ENCODE measurements at regions not wholly inside any gene's neighbourhood (a gene's known extent, or its start where the extent isn't known, plus 50 kb on each side); places are given as distances from the start of the nearest gene placed in this dataset.
"Not testable (repeated sequence)": the region's sequence is repeated elsewhere in the genome, so short reads cannot be mapped to it uniquely, and the experiment has no call there.

- Histone ChIP-seq H3K27me3 (ENCODE audit: control insufficient read depth, insufficient read depth, low read length) (no peaks in the 10 kb centered on the region), H3K9me3 (ENCODE audit: control insufficient read depth, insufficient read depth, low read length) (no peaks in the 10 kb centered on the region), H3K4me3 (ENCODE audit: low read depth, low read length) (no peak overlapping the region), H3K9ac (ENCODE audit: low read depth, low read length) (no peak overlapping the region), H3K4me1 (ENCODE audit: control insufficient read depth, insufficient read depth, low read length) (no peaks in the 10 kb centered on the region), H3K36me3 (ENCODE audit: control insufficient read depth, insufficient read depth, low read length) (no peaks in the 10 kb centered on the region)
Observed at GRCh38 chr13:31528176-31528575, 211.2 kb upstream of the RXFP2 start.

GRCh38 chr13:31528758-31529157, 210.6 kb upstream of the RXFP2 start:
- Histone ChIP-seq H3K27me3 (ENCODE audit: control insufficient read depth, insufficient read depth, low read length) (no peaks in the 10 kb centered on the region), H3K36me3 (ENCODE audit: control insufficient read depth, insufficient read depth, low read length) (no peaks in the 10 kb centered on the region), H3K9me3 (ENCODE audit: control insufficient read depth, insufficient read depth, low read length) (no peaks in the 10 kb centered on the region), H3K9ac (ENCODE audit: low read depth, low read length) (no peak overlapping the region), H3K4me3 (ENCODE audit: low read depth, low read length) (no peak overlapping the region), H3K4me1 (ENCODE audit: control insufficient read depth, insufficient read depth, low read length) (no peaks in the 10 kb centered on the region)

- H3K9me3 ChIP-seq (ENCODE audit: control insufficient read depth, insufficient read depth, low read length), result no peaks in the 10 kb centered on the region
- no peaks in the 10 kb centered on the region for H3K27me3 ChIP-seq (ENCODE audit: control insufficient read depth, insufficient read depth, low read length)
- no peak overlapping the region for H3K9ac ChIP-seq (ENCODE audit: low read depth, low read length)
- no peak overlapping the region for H3K4me3 ChIP-seq (ENCODE audit: low read depth, low read length)
- H3K36me3 ChIP-seq (ENCODE audit: control insufficient read depth, insufficient read depth, low read length), result no peaks in the 10 kb centered on the region
- H3K4me1 ChIP-seq (ENCODE audit: control insufficient read depth, insufficient read depth, low read length), result no peaks in the 10 kb centered on the region
Observed at GRCh38 chr13:31530922-31531321, 208.4 kb upstream of the RXFP2 start.

GRCh38 chr13:31537052-31537451, 202.3 kb upstream of the RXFP2 start:
- Histone ChIP-seq H3K4me3 (ENCODE audit: low read depth, low read length) (no peak overlapping the region), H3K4me1 (ENCODE audit: control insufficient read depth, insufficient read depth, low read length) (no peaks in the 10 kb centered on the region), H3K27me3 (ENCODE audit: control insufficient read depth, insufficient read depth, low read length) (no peaks in the 10 kb centered on the region), H3K9me3 (ENCODE audit: control insufficient read depth, insufficient read depth, low read length) (no peaks in the 10 kb centered on the region), H3K36me3 (ENCODE audit: control insufficient read depth, insufficient read depth, low read length) (no peaks in the 10 kb centered on the region), H3K9ac (ENCODE audit: low read depth, low read length) (no peak overlapping the region)

- no peaks in the 10 kb centered on the region for H3K4me1 ChIP-seq (ENCODE audit: control insufficient read depth, insufficient read depth, low read length)
- no peaks in the 10 kb centered on the region for H3K27me3 ChIP-seq (ENCODE audit: control insufficient read depth, insufficient read depth, low read length)
- no peaks in the 10 kb centered on the region for H3K36me3 ChIP-seq (ENCODE audit: control insufficient read depth, insufficient read depth, low read length)
- H3K4me3 ChIP-seq (ENCODE audit: low read depth, low read length), result no peak overlapping the region
- H3K9ac ChIP-seq (ENCODE audit: low read depth, low read length), result no peak overlapping the region
- no peaks in the 10 kb centered on the region for H3K9me3 ChIP-seq (ENCODE audit: control insufficient read depth, insufficient read depth, low read length)
Observed at GRCh38 chr13:31538067-31539042, 201.0 kb upstream of the RXFP2 start.

- no peak overlapping the region for H3K9ac ChIP-seq (ENCODE audit: low read depth, low read length)
Observed at GRCh38 chr13:31540281-31540680, 199.0 kb upstream of the RXFP2 start.

GRCh38 chr13:31543190-31543589, 196.1 kb upstream of the RXFP2 start:
- H3K4me3 ChIP-seq (ENCODE audit: low read depth, low read length), result no peak overlapping the region
- H3K27me3 ChIP-seq (ENCODE audit: control insufficient read depth, insufficient read depth, low read length), result no peaks in the 10 kb centered on the region
- no peak overlapping the region for H3K9ac ChIP-seq (ENCODE audit: low read depth, low read length)
- H3K36me3 ChIP-seq (ENCODE audit: control insufficient read depth, insufficient read depth, low read length), result no peaks in the 10 kb centered on the region
- H3K4me1 ChIP-seq (ENCODE audit: control insufficient read depth, insufficient read depth, low read length), result no peaks in the 10 kb centered on the region
- no peaks in the 10 kb centered on the region for H3K9me3 ChIP-seq (ENCODE audit: control insufficient read depth, insufficient read depth, low read length)

More at GRCh38 chr13:31540281-31540680, 199.0 kb upstream of the RXFP2 start:
- Histone ChIP-seq H3K36me3 (ENCODE audit: control insufficient read depth, insufficient read depth, low read length) (no peaks in the 10 kb centered on the region), H3K4me1 (ENCODE audit: control insufficient read depth, insufficient read depth, low read length) (no peaks in the 10 kb centered on the region), H3K9me3 (ENCODE audit: control insufficient read depth, insufficient read depth, low read length) (no peaks in the 10 kb centered on the region), H3K27me3 (ENCODE audit: control insufficient read depth, insufficient read depth, low read length) (no peaks in the 10 kb centered on the region), H3K4me3 (ENCODE audit: low read depth, low read length) (no peak overlapping the region)

- no peak overlapping the region for H3K4me3 ChIP-seq (ENCODE audit: low read depth, low read length)
- no peaks in the 10 kb centered on the region for H3K9me3 ChIP-seq (ENCODE audit: control insufficient read depth, insufficient read depth, low read length)
- no peaks in the 10 kb centered on the region for H3K4me1 ChIP-seq (ENCODE audit: control insufficient read depth, insufficient read depth, low read length)
- H3K27me3 ChIP-seq (ENCODE audit: control insufficient read depth, insufficient read depth, low read length), result no peaks in the 10 kb centered on the region
- no peaks in the 10 kb centered on the region for H3K36me3 ChIP-seq (ENCODE audit: control insufficient read depth, insufficient read depth, low read length)
- no peak overlapping the region for H3K9ac ChIP-seq (ENCODE audit: low read depth, low read length)
Observed at GRCh38 chr13:31545616-31546015, 193.7 kb upstream of the RXFP2 start.

- H3K27me3 ChIP-seq (ENCODE audit: control insufficient read depth, insufficient read depth, low read length), result no peaks in the 10 kb centered on the region
- H3K9ac ChIP-seq (ENCODE audit: low read depth, low read length), result no peak overlapping the region
- H3K9me3 ChIP-seq (ENCODE audit: control insufficient read depth, insufficient read depth, low read length), result no peaks in the 10 kb centered on the region
- H3K4me1 ChIP-seq (ENCODE audit: control insufficient read depth, insufficient read depth, low read length), result no peaks in the 10 kb centered on the region
- H3K4me3 ChIP-seq (ENCODE audit: low read depth, low read length), result no peak overlapping the region
- no peaks in the 10 kb centered on the region for H3K36me3 ChIP-seq (ENCODE audit: control insufficient read depth, insufficient read depth, low read length)
Observed at GRCh38 chr13:31556376-31556775, 182.9 kb upstream of the RXFP2 start.

GRCh38 chr13:31584221-31584620, 155.1 kb upstream of the RXFP2 start:
- H3K4me3 ChIP-seq (ENCODE audit: low read depth, low read length); H3K9me3 ChIP-seq (ENCODE audit: control insufficient read depth, insufficient read depth, low read length); H3K9ac ChIP-seq (ENCODE audit: low read depth, low read length); H3K27me3 ChIP-seq (ENCODE audit: control insufficient read depth, insufficient read depth, low read length); H3K4me1 ChIP-seq (ENCODE audit: control insufficient read depth, insufficient read depth, low read length); H3K36me3 ChIP-seq (ENCODE audit: control insufficient read depth, insufficient read depth, low read length): not testable (repeated sequence)

- Histone ChIP-seq H3K9me3 (ENCODE audit: control insufficient read depth, insufficient read depth, low read length) (peaks cover 9% of the 10 kb centered on the region), H3K27me3 (ENCODE audit: control insufficient read depth, insufficient read depth, low read length) (no peaks in the 10 kb centered on the region), H3K36me3 (ENCODE audit: control insufficient read depth, insufficient read depth, low read length) (no peaks in the 10 kb centered on the region), H3K4me1 (ENCODE audit: control insufficient read depth, insufficient read depth, low read length) (peaks cover 4% of the 10 kb centered on the region), H3K9ac (ENCODE audit: low read depth, low read length) (no peak overlapping the region), H3K4me3 (ENCODE audit: low read depth, low read length) (no peak overlapping the region)
Observed at GRCh38 chr13:31587698-31588266, 151.5 kb upstream of the RXFP2 start.

GRCh38 chr13:31588316-31588715, 151.0 kb upstream of the RXFP2 start:
- no peak overlapping the region for H3K9ac ChIP-seq (ENCODE audit: low read depth, low read length)
- H3K27me3 ChIP-seq (ENCODE audit: control insufficient read depth, insufficient read depth, low read length), result no peaks in the 10 kb centered on the region
- no peak overlapping the region for H3K4me3 ChIP-seq (ENCODE audit: low read depth, low read length)
- peaks cover 9% of the 10 kb centered on the region for H3K9me3 ChIP-seq (ENCODE audit: control insufficient read depth, insufficient read depth, low read length)
- H3K4me1 ChIP-seq (ENCODE audit: control insufficient read depth, insufficient read depth, low read length), result peaks cover 4% of the 10 kb centered on the region
- no peaks in the 10 kb centered on the region for H3K36me3 ChIP-seq (ENCODE audit: control insufficient read depth, insufficient read depth, low read length)
